K562 (cell line): ENCODE measurements at regions not wholly inside any gene's neighbourhood (a gene's known extent, or its start where the extent isn't known, plus 50 kb on each side); places are given as distances from the start of the nearest gene placed in this dataset.

Experiments used
- ATAC-seq: fragments of 200-7000 bp; cut with Tn5 transposase; 3 replicates; pipeline ENCODE4 v1.9.1; 2020; ENCODE audit warnings: moderate library complexity
- BruUV-seq: library from RNA; stranded (reverse); fragments of 400-500 nt; replicated peaks from 2 replicates; lab custom pipeline; 2021; lab: Mats Ljungman, UMichigan
- CTCF ChIA-PET: fragments of 300-600 bp; formaldehyde crosslinking; extraction: SDS; loops from one replicate; lab custom pipeline; 2021; ENCODE audit warnings: low intra/inter-chr PET ratio; lab: Yijun Ruan, JAX
- POLR2A ChIA-PET: fragments of 300-600, 350-650 bp; sonication (Branson Sonifier 250); formaldehyde crosslinking; extraction: SDS; loops from one replicate; lab custom pipeline; 2021; ENCODE audit warnings: antibody characterized with exemption, inconsistent platforms; lab: Yijun Ruan, JAX
- DNase-seq, 4 experiments: peaks; one replicate each; pipeline versions ENCODE4 v3.0.0 to v3.0.0-alpha.2; 2011 to 2018; ENCODE audit warnings: low spot score in 3 of 4, mixed read lengths in 3 of 4; ENCODE audit errors: extremely low read depth in 1 of 4
- FAIRE-seq: peaks from 2 replicates; lab custom pipeline; 2011; peaks lifted over from hg19 to GRCh38; lab: Jason Lieb, UNC
- H2AFZ ChIP-seq: 2 replicates; pipeline ENCODE4 v1.6.0; 2011; ENCODE audit warnings: low read depth, low read length, control low read depth, inconsistent platforms
- H3K27ac ChIP-seq: fragments of 200-600 bp; 3 replicates; pipeline ENCODE4 v1.8.0; 2011; ENCODE audit warnings: low read depth, mild to moderate bottlenecking, control low read depth, inconsistent platforms, low read length, moderate library complexity, mixed read lengths; ENCODE audit errors: extremely low read depth
- H3K27me3 ChIP-seq, 2 experiments: fragments of 300-600 bp in 1 of 2; 2 replicates in 1 of 2; 3 replicates in 1 of 2; pipeline versions ENCODE4 v1.6.0 to v1.8.0; 2011; ENCODE audit warnings: inconsistent platforms in 2 of 2, low read length in 2 of 2, mild to moderate bottlenecking in 1 of 2, mixed read lengths in 1 of 2, moderate library complexity in 1 of 2; ENCODE audit not compliant: control insufficient read depth in 2 of 2, insufficient read depth in 2 of 2
- H3K36me3 ChIP-seq: fragments of 300-600 bp; 3 replicates; pipeline ENCODE4 v1.8.0; 2011; ENCODE audit warnings: mild to moderate bottlenecking, low read length, inconsistent platforms; ENCODE audit not compliant: control insufficient read depth, insufficient read depth
- H3K4me1 ChIP-seq, 2 experiments: fragments of 200-600 bp in 1 of 2; replicated peaks in 1 of 2; 2 replicates in 1 of 2; 3 replicates in 1 of 2; pipeline versions ENCODE4 v1.5.1 to v1.8.0; 2011; ENCODE audit warnings: inconsistent platforms in 2 of 2, low read length in 2 of 2, mild to moderate bottlenecking in 1 of 2, mixed read lengths in 1 of 2, moderate library complexity in 1 of 2; ENCODE audit not compliant: control insufficient read depth in 2 of 2, insufficient read depth in 2 of 2
- H3K4me2 ChIP-seq: 2 replicates; pipeline ENCODE4 v1.6.1; 2011; ENCODE audit warnings: low read length, control low read depth, inconsistent platforms, mixed read lengths; ENCODE audit not compliant: insufficient read depth
- H3K4me3 ChIP-seq: fragments of 200-600 bp; sonication (generic), shearing (Covaris generic); 2 replicates; pipeline ENCODE4 v1.5.1; 2016; ENCODE audit warnings: control low read depth, inconsistent platforms
- H3K79me2 ChIP-seq: fragments of 200-600 bp; 3 replicates; pipeline ENCODE4 v1.8.0; 2011; ENCODE audit warnings: low read length, inconsistent platforms; ENCODE audit not compliant: control insufficient read depth, insufficient read depth
- H3K9ac ChIP-seq, 2 experiments: 2 replicates each; pipeline versions ENCODE4 v1.6.0 to v1.6.1; 2011; ENCODE audit warnings: low read depth in 2 of 2, low read length in 2 of 2, control low read depth in 1 of 2, inconsistent platforms in 1 of 2, mild to moderate bottlenecking in 1 of 2, mixed read lengths in 1 of 2; ENCODE audit not compliant: insufficient read depth in 1 of 2
- H3K9me1 ChIP-seq: one replicate; pipeline ENCODE4 v1.6.0; 2011; ENCODE audit warnings: inconsistent platforms, mild to moderate bottlenecking, low read length, moderate library complexity; ENCODE audit not compliant: control insufficient read depth, insufficient read depth
- H3K9me3 ChIP-seq: replicated peaks from 2 replicates; pipeline ENCODE4 v1.5.1; 2011; ENCODE audit warnings: low read depth, low read length, inconsistent platforms; ENCODE audit not compliant: control insufficient read depth, insufficient read depth
- H4K20me1 ChIP-seq: replicated peaks from 2 replicates; pipeline ENCODE4 v1.6.1; 2011; ENCODE audit warnings: low read length, inconsistent platforms, mixed read lengths; ENCODE audit not compliant: control insufficient read depth, insufficient read depth
- CREB3L1 ChIP-seq: fragments of 450-650 bp; IDR thresholded peaks from 2 replicates; pipeline ENCODE4 v1.6.1; 2014; ENCODE audit warnings: low read depth, mild to moderate bottlenecking, moderate library complexity, borderline replicate concordance
- FOS ChIP-seq: IDR thresholded peaks from 3 replicates; pipeline ENCODE4 v1.6.1; 2011; ENCODE audit not compliant: insufficient read length; ENCODE audit errors: extremely low read depth
- FOXA3 ChIP-seq, 2 experiments: fragments of 450-650 bp in 1 of 2; sonication (generic) in 1 of 2; formaldehyde crosslinking; IDR thresholded peaks in 1 of 2; conservative IDR thresholded peaks in 1 of 2; 2 replicates each; pipeline versions ENCODE4 v1.4.0 to v1.8.0; 2020 to 2022; ENCODE audit warnings: mild to moderate bottlenecking in 2 of 2, missing genetic modification reagents in 1 of 2
- GATAD2B ChIP-seq: fragments of 450-650 bp; IDR thresholded peaks from 2 replicates; pipeline ENCODE4 v1.6.1; 2017; ENCODE audit warnings: mild to moderate bottlenecking, borderline replicate concordance
- HNRNPLL ChIP-seq: fragments of 200-400 bp; formaldehyde crosslinking; IDR thresholded peaks from 2 replicates; pipeline ENCODE4 v1.6.1; 2017; ENCODE audit warnings: low read length, low read depth, mild to moderate bottlenecking; ENCODE audit not compliant: poor library complexity, severe bottlenecking
- NKRF ChIP-seq: fragments of 450-650 bp; IDR thresholded peaks from 2 replicates; pipeline ENCODE4 v1.6.1; 2016; ENCODE audit warnings: borderline replicate concordance
- PRMT5 ChIP-seq: sonication (generic); formaldehyde crosslinking; IDR thresholded peaks from 2 replicates; pipeline ENCODE4 v1.5.0; 2020; ENCODE audit warnings: missing genetic modification reagents
- PURB ChIP-seq: sonication (generic); formaldehyde crosslinking; IDR thresholded peaks from 2 replicates; pipeline ENCODE4 v1.9.0; 2021; ENCODE audit warnings: low read depth, mild to moderate bottlenecking, missing genetic modification reagents
- ZBTB5 ChIP-seq: fragments of 450-650 bp; IDR thresholded peaks from 2 replicates; pipeline ENCODE4 v1.6.1; 2017; ENCODE audit warnings: antibody characterized with exemption
- ZC3H11A ChIP-seq: IDR thresholded peaks from 2 replicates; pipeline ENCODE4 v1.6.1; 2012; ENCODE audit warnings: low read depth, low read length, improper control_type of control experiment
- ZNF347 ChIP-seq: fragments of 450-650 bp; formaldehyde crosslinking; IDR thresholded peaks from 2 replicates; pipeline ENCODE4 v1.4.0; 2020; ENCODE audit warnings: low read depth, mild to moderate bottlenecking, moderate library complexity
- ZNF609 ChIP-seq: sonication (generic); formaldehyde crosslinking; IDR thresholded peaks from 2 replicates; pipeline ENCODE4 v1.8.1; 2023; ENCODE audit warnings: missing genetic modification reagents, mild to moderate bottlenecking, borderline replicate concordance
- WGBS: fragments of 100-300 bp; shearing (Covaris generic); methylation state at CpG from one replicate; pipeline ENCODE4 v1.1.6; 2016; ENCODE audit warnings: low coverage, mixed read lengths; ENCODE audit not compliant: insufficient coverage; ENCODE audit errors: missing lambda C conversion rate; 5-methylcytosine and 5-hydroxymethylcytosine counted together
- in situ Hi-C: fragments of 300-500 bp; cut with MboI; formaldehyde crosslinking; loops from 4 replicates; pipeline ENCODE4 v1.15.0; 2018; ENCODE audit warnings: inconsistent platforms, mixed read lengths
- intact Hi-C: fragments of 100-400 bp; cut with micrococcal nuclease; formaldehyde crosslinking; loops from 2 replicates; pipeline ENCODE4 v1.14.2; 2022

- Histone ChIP-seq H3K9ac (no peak overlapping the region), H3K4me1 (no peaks in the 10 kb centered on the region), H3K27me3 (no peaks in the 10 kb centered on the region), H3K36me3 (no peaks in the 10 kb centered on the region), H3K4me2 (no peak overlapping the region), H4K20me1 (no peaks in the 10 kb centered on the region), H3K4me3 (no peak overlapping the region), H2AFZ (no peak overlapping the region), H3K9me3 (no peaks in the 10 kb centered on the region), H3K27ac (no peak overlapping the region), H3K79me2 (no peaks in the 10 kb centered on the region), H3K9me1 (no peaks in the 10 kb centered on the region)
- WGBS = 2% methylated on average over 4 of the region's 4 CpGs
- in situ Hi-C loops = no loop called here
- ATAC-seq (no peak), FAIRE-seq (no peak), DNase-seq (no peak)
- TF ChIP-seq ZNF347 (CRISPR knock-in tag) (no peak), FOXA3 (CRISPR knock-in tag; conservative IDR thresholded peaks at IDR 0.05 in 1 of 2, IDR thresholded peaks at IDR 0.05 in 1 of 2) (no peak), PRMT5 (CRISPR knock-in tag) (no peak), ZC3H11A (no peak), FOS (no peak), HNRNPLL (no peak), GATAD2B (no peak), CREB3L1 (no peak), PURB (CRISPR knock-in tag) (no peak), ZBTB5 (no peak), NKRF (no peak), ZNF609 (CRISPR knock-in tag) (no peak)
- ChIA-PET CTCF (no interaction called here), POLR2A (no interaction called here)
- no TSS peak for BruUV-seq
- intact Hi-C loops = no loop called here
Observed at GRCh38 chr4:181933471-181933870, 309.7 kb upstream of the TENM3 start.
